Smooth muscle cell (in vitro differentiated cells): ENCODE measurements at regions not wholly inside any gene's neighbourhood (a gene's known extent, or its start where the extent isn't known, plus 50 kb on each side); places are given as distances from the start of the nearest gene placed in this dataset.

Experiments used
- DNase-seq: peaks from one replicate; lab custom pipeline; 2025; ENCODE audit not compliant: unreplicated experiment; lab: John Stamatoyannopoulos, UW
- H2AFZ ChIP-seq: fragments of 200-600 bp; sonication (generic); 2 replicates; pipeline ENCODE4 v1.6.0; 2016; ENCODE audit warnings: antibody characterized with exemption, low read depth, mild to moderate bottlenecking
- H3F3A ChIP-seq: fragments of 200-600 bp; sonication (generic); 2 replicates; pipeline ENCODE4 v1.6.0; 2017; ENCODE audit warnings: antibody characterized with exemption, low read depth
- H3K27ac ChIP-seq: fragments of 200-600 bp; sonication (generic); 2 replicates; pipeline ENCODE4 v1.5.1; 2016; ENCODE audit warnings: low read depth, mild to moderate bottlenecking
- H3K27me3 ChIP-seq: fragments of 200-600 bp; sonication (generic); 2 replicates; pipeline ENCODE4 v1.6.1; 2016; ENCODE audit warnings: low read depth, mild to moderate bottlenecking
- H3K36me3 ChIP-seq: fragments of 200-600 bp; sonication (generic); 2 replicates; pipeline ENCODE4 v1.5.1; 2016; ENCODE audit warnings: low read depth
- H3K4me1 ChIP-seq: fragments of 200-600 bp; sonication (generic); 2 replicates; pipeline ENCODE4 v1.5.1; 2016; ENCODE audit warnings: low read depth
- H3K4me2 ChIP-seq: fragments of 200-600 bp; sonication (generic); 2 replicates; pipeline ENCODE4 v1.6.0; 2016; ENCODE audit warnings: mild to moderate bottlenecking
- H3K4me3 ChIP-seq: fragments of 200-600 bp; sonication (generic); 2 replicates; pipeline ENCODE4 v1.5.1; 2016; ENCODE audit warnings: mild to moderate bottlenecking
- H3K79me2 ChIP-seq: fragments of 200-600 bp; sonication (generic); 2 replicates; pipeline ENCODE4 v1.6.0; 2016; ENCODE audit warnings: low read depth, mild to moderate bottlenecking
- H3K9ac ChIP-seq: fragments of 200-600 bp; sonication (generic); 2 replicates; pipeline ENCODE4 v1.6.0; 2016; ENCODE audit warnings: low read depth
- H3K9me3 ChIP-seq: fragments of 200-600 bp; sonication (generic); replicated peaks from 2 replicates; pipeline ENCODE4 v1.5.1; 2016; ENCODE audit warnings: low read depth
- H4K20me1 ChIP-seq: fragments of 200-600 bp; sonication (generic); 2 replicates; pipeline ENCODE4 v1.6.0; 2016; ENCODE audit warnings: low read depth
- WGBS: methylation state at CpG from one replicate; pipeline ENCODE4 v1.1.7; 2016; ENCODE audit warnings: low lambda C conversion rate; 5-methylcytosine and 5-hydroxymethylcytosine counted together
- TF ChIP-seq, protein P1 (sequence below): fragments of 200-600 bp; sonication (generic); IDR thresholded peaks from 2 replicates; pipeline ENCODE4 v1.5.1; 2017; ENCODE audit warnings: borderline replicate concordance, mild to moderate bottlenecking, antibody characterized with exemption; ENCODE audit not compliant: insufficient read depth, poor library complexity, severe bottlenecking

DNA sequence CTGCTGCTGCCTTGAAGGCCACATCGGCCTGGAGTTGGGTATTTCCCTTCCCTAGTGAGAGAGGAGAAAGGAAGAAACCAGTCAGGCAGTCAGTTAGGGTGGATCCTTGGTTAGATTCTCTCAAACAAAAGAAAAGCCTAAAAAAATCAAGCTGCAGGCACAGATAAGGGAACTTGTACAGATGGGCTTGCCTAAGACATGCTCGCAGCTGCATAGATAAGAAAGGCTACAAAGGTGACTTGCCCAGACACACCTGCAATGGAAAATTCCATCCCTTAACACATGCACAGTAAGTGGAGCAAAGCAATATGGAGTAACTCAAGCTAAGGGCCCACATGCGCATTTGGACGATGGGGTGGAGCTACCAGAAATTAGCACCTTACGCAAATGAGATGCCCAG is 199.7 kb upstream of the ARPP21 start:
- H3K27ac ChIP-seq: no peak overlapping the region
- no peaks in the 10 kb centered on the region for H3K36me3 ChIP-seq
- H3K4me1 ChIP-seq: no peaks in the 10 kb centered on the region
- no peaks in the 10 kb centered on the region for H3K27me3 ChIP-seq
- no peak for DNase-seq
- H3K79me2 ChIP-seq: no peaks in the 10 kb centered on the region
- TF ChIP-seq, protein P1, sequence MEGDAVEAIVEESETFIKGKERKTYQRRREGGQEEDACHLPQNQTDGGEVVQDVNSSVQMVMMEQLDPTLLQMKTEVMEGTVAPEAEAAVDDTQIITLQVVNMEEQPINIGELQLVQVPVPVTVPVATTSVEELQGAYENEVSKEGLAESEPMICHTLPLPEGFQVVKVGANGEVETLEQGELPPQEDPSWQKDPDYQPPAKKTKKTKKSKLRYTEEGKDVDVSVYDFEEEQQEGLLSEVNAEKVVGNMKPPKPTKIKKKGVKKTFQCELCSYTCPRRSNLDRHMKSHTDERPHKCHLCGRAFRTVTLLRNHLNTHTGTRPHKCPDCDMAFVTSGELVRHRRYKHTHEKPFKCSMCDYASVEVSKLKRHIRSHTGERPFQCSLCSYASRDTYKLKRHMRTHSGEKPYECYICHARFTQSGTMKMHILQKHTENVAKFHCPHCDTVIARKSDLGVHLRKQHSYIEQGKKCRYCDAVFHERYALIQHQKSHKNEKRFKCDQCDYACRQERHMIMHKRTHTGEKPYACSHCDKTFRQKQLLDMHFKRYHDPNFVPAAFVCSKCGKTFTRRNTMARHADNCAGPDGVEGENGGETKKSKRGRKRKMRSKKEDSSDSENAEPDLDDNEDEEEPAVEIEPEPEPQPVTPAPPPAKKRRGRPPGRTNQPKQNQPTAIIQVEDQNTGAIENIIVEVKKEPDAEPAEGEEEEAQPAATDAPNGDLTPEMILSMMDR: no peak
- H4K20me1 ChIP-seq: no peaks in the 10 kb centered on the region
- H3K9me3 ChIP-seq: no peaks in the 10 kb centered on the region
- WGBS: 87% methylated on average over 5 of the region's 5 CpGs
- H3K9ac ChIP-seq: no peak overlapping the region
- no peak overlapping the region for H3K4me3 ChIP-seq
- H2AFZ ChIP-seq: no peak overlapping the region
- no peak overlapping the region for H3K4me2 ChIP-seq
- H3F3A ChIP-seq: no peaks in the 10 kb centered on the region

DNA sequence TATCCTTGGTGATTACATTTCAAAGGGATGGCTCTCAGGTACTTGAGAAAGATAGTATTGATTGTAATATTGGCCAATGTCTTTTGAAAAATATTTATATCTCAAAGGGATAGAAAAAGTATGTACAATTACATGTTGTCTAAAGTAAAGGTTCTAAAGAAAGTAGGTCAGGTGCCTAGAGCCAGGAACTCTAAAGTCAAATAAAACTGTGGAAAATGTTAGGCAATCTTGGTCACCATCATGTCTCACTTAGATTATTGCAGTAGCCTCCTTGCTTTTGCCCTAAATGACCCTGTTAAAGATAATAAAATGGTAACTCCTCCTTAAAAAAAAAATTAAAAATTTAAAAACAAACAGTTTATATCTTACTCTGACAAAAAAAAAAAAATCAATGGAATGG is 198.5 kb upstream of the ARPP21 start:
- no peaks in the 10 kb centered on the region for H3K27me3 ChIP-seq
- H3K27ac ChIP-seq: no peak overlapping the region
- no peak overlapping the region for H3K4me3 ChIP-seq
- TF ChIP-seq, protein P1: no peak
- H3K9me3 ChIP-seq: no peaks in the 10 kb centered on the region
- no peaks in the 10 kb centered on the region for H3K79me2 ChIP-seq
- no peak overlapping the region for H2AFZ ChIP-seq
- H3K36me3 ChIP-seq: no peaks in the 10 kb centered on the region
- DNase-seq: no peak
- no peak overlapping the region for H3K9ac ChIP-seq
- H4K20me1 ChIP-seq: no peaks in the 10 kb centered on the region
- H3F3A ChIP-seq: no peaks in the 10 kb centered on the region
- H3K4me1 ChIP-seq: no peaks in the 10 kb centered on the region
- no peak overlapping the region for H3K4me2 ChIP-seq

DNA sequence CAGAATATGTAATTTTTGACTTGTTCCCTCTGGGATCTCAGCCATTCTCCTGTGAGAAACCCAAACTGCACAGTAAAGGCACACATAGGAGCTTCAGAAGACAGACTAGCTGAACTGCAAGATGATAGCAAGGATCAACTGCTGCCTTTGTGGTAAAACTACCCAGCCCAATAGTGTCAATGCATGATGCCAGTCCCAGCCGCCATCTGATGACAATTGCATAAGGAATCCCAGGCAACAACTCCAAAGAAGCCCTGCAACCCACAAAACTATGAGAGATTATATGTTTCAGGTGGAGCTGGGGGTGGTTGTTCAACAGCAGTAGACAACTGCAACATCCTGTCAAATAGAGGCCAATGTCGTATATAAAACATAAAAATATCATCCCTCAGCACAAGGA is 192.4 kb upstream of the ARPP21 start:
- Histone ChIP-seq H3F3A (no peaks in the 10 kb centered on the region), H3K9me3 (no peaks in the 10 kb centered on the region), H3K79me2 (no peaks in the 10 kb centered on the region), H3K9ac (no peak overlapping the region), H3K27ac (no peak overlapping the region), H3K4me3 (no peak overlapping the region), H3K27me3 (no peaks in the 10 kb centered on the region), H3K4me1 (no peaks in the 10 kb centered on the region), H2AFZ (no peak overlapping the region), H4K20me1 (no peaks in the 10 kb centered on the region), H3K4me2 (no peak overlapping the region), H3K36me3 (no peaks in the 10 kb centered on the region)
- 85% methylated on average over 2 of the region's 2 CpGs for WGBS
- TF ChIP-seq, protein P1: no peak
- no peak for DNase-seq

DNA sequence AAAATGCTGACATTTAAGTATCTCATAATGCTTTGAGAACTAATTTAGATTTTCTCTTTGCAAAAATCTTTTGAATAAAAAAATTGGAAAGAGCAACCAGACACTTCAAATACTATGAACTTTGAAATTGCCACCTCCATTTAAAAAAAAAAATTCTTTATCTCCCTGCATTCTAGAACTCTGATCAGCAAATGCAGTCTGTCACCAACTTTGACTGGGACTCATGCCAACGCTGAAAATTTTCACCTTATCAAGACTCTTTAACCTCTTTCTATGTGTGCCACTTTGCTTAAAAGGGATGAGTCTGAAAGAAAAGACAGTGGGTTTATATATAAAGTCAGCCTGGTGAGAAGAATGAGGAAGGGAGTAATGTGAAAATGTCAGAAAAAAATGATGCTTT is 191.2 kb upstream of the ARPP21 start:
- no peaks in the 10 kb centered on the region for H4K20me1 ChIP-seq
- TF ChIP-seq, protein P1: no peak
- no peaks in the 10 kb centered on the region for H3K9me3 ChIP-seq
- H3K36me3 ChIP-seq: no peaks in the 10 kb centered on the region
- H3K4me2 ChIP-seq: no peak overlapping the region
- H3K4me3 ChIP-seq: no peak overlapping the region
- H3K27ac ChIP-seq: no peak overlapping the region
- WGBS: 74% methylated on average over 1 of the region's 1 CpG
- H2AFZ ChIP-seq: no peak overlapping the region
- H3K9ac ChIP-seq: no peak overlapping the region
- H3K27me3 ChIP-seq: no peaks in the 10 kb centered on the region
- DNase-seq: no peak
- H3K79me2 ChIP-seq: no peaks in the 10 kb centered on the region
- no peaks in the 10 kb centered on the region for H3K4me1 ChIP-seq
- no peaks in the 10 kb centered on the region for H3F3A ChIP-seq
